ENCODE measurements at regions not wholly inside any gene's neighbourhood (a gene's known extent, or its start where the extent isn't known, plus 50 kb on each side); places are given as distances from the start of the nearest gene placed in this dataset.

GRCh38 chr3:75140904-75141615 is 523.1 kb upstream of the FRG2C start:
- TF ChIP-seq POLR2A (IDR thresholded peaks at IDR 0.05; ENCODE audit: low read depth, low read length) (no peak), SMC3 (IDR thresholded peaks at IDR 0.05; ENCODE audit: low read depth, low read length) (no peak), MXI1 (IDR thresholded peaks at IDR 0.05; ENCODE audit: borderline replicate concordance, low read depth, low read length) (no peak)

Measured in IMR-90 (cell line).